Upper lobe of left lung (tissue), 6 donors: ENCODE measurements at regions not wholly inside any gene's neighbourhood (a gene's known extent, or its start where the extent isn't known, plus 50 kb on each side); places are given as distances from the start of the nearest gene placed in this dataset.
"Not testable (repeated sequence)": the region's sequence is repeated elsewhere in the genome, so short reads cannot be mapped to it uniquely, and the experiment has no call there.

Source experiments
- ATAC-seq, 2 donors: fragments of 200-7000 bp; cut with Tn5 transposase; one replicate each; pipeline ENCODE4 v1.9.1; 2022; ENCODE audit warnings: mild to moderate bottlenecking in 2 of 2, moderate library complexity in 2 of 2; ENCODE audit not compliant: low FRiP score in 2 of 2
- DNase-seq, 2 donors: peaks; one replicate each; pipeline ENCODE4 v3.0.0-alpha.2; 2019 to 2020
- H3K27ac ChIP-seq, 4 donors: fragments of 200-600 bp; sonication (generic); one replicate each; pipeline ENCODE4 v1.5.1; 2016 to 2019
- H3K27me3 ChIP-seq, 4 donors: fragments of 200-600 bp; sonication (generic); one replicate each; pipeline ENCODE4 v1.5.1; 2017 to 2019
- H3K36me3 ChIP-seq, 4 donors: fragments of 200-600 bp; sonication (generic); one replicate each; pipeline ENCODE4 v1.5.1; 2016 to 2019
- H3K4me1 ChIP-seq, 4 donors: fragments of 200-600 bp; sonication (generic); one replicate each; pipeline ENCODE4 v1.5.1; 2018 to 2019
- H3K4me3 ChIP-seq, 4 donors: fragments of 200-600 bp; sonication (generic); one replicate each; pipeline ENCODE4 v1.5.1; 2017 to 2019; ENCODE audit warnings: mild to moderate bottlenecking in 2 of 4, moderate library complexity in 1 of 4
- H3K9me3 ChIP-seq, 4 donors: fragments of 200-600 bp; sonication (generic); one replicate each; pipeline ENCODE4 v1.5.1; 2018 to 2019
- CTCF ChIP-seq, 6 experiments: fragments of 450-650 bp in 4 of 6; fragments of 200-600 bp in 2 of 6; sonication (generic) in 2 of 6; IDR thresholded peaks; one replicate each; pipeline ENCODE4 v1.5.1; 2016 to 2019; ENCODE audit warnings: antibody characterized with exemption in 6 of 6
- EP300 ChIP-seq, 4 donors: sonication (generic); formaldehyde crosslinking; IDR thresholded peaks; one replicate each; pipeline ENCODE4 v1.5.1; 2017; ENCODE audit warnings: antibody characterized with exemption in 4 of 4, control low read depth in 2 of 4
- POLR2A ChIP-seq, 4 donors: fragments of 450-650 bp; IDR thresholded peaks; one replicate each; pipeline ENCODE4 v1.5.1; 2016 to 2017; ENCODE audit warnings: antibody characterized with exemption in 4 of 4, mild to moderate bottlenecking in 2 of 4
- POLR2AphosphoS5 ChIP-seq, 2 donors: sonication (generic); formaldehyde crosslinking; IDR thresholded peaks; one replicate each; pipeline ENCODE4 v1.5.1; 2017; ENCODE audit warnings: antibody characterized with exemption in 2 of 2
- WGBS, 2 donors: methylation state at CpG; one replicate each; pipeline ENCODE4 v1.1.5; 2017 to 2018; 5-methylcytosine and 5-hydroxymethylcytosine counted together
- donor health status: DM: no; HTN: no; CAD: no; lungs with moderate emphysema.
- donor health status: DM: no; HTN: yes; CAD: no; lungs with severe emphysema.

DNA sequence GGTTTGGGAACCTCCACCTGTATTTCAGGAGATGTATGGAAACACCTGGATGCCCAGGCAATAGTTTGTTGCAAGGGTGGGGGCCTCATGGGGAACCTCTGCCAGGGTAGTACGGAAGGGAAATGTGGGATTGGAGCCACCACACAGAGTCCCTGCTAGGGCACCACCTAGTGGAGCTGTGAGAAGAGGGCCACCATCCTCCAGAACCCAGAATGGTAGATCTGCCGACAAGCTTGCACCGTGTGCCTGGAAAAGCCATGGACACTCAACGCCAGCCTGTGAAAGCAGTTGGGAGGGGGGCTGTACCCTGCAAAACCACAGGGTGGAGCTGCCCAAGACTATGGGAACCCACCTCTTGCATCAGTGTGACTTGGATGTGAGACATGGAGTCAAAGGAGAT is 407.2 kb downstream of the PSAT1 start:
- ATAC-seq, H3K4me1 ChIP-seq, H3K27ac ChIP-seq, DNase-seq, H3K27me3 ChIP-seq, H3K9me3 ChIP-seq, H3K4me3 ChIP-seq, H3K36me3 ChIP-seq: not testable (repeated sequence)
- peak in 3 of 6 experiments; percentile 18 to 22 (median 20) for TF ChIP-seq CTCF (IDR thresholded peaks at IDR 0.05)
- 65 to 72% methylated on average over 2 to 4 of the region's 4 CpGs for WGBS, 2 donors

DNA sequence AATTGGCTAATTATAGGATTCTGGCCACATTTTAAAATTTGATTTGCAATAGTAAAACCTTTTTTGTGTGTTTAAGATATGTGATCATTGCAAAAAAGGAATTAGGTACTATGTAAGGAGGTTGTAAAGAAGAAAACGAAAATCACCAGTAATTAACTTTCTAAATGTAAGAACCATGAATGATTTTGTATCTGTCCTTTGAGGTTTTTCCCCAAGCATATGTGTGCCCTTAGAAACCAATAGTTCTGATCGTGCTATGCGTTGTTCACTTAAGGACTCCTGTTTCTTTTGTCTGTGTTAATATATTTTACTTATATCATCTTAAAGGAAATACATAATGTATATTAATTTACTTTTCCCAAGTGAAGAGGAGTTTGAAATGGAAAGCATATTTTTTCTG is 410.2 kb downstream of the PSAT1 start:
- ATAC-seq (no peak), DNase-seq (no peak)
- 63 to 72% methylated on average over 3 of the region's 3 CpGs for whole genome bisulfite sequencing, 2 donors

DNA sequence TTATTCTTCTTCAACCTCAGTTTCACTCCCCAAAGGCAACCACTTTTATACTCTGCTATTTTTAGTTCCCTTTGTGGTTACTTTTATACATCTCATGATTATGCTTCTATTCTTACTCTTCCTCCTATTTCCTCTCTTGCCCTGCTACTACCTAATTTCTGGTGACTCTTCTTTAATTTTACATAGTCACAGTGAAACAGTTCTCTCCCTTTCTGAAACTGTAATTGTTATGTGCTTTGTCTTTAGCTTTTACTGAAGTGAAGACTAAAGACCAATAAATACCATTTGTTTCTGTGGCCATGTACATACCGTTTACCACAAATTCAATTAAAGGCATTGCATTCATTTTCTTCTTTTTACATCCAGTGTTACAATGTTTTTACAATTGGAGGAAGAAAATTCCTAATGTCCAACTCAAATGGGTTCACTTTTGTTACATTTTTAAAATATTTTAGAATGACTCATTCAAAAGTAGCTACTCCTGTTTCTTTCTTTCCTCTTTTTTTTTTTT is 410.6 kb downstream of the PSAT1 start:
- H3K4me3 ChIP-seq = no peak overlapping the region
- H3K27me3 ChIP-seq = no peaks in the 10 kb centered on the region
- ATAC-seq (no peak), DNase-seq (no peak)
- H3K27ac ChIP-seq = no peak overlapping the region
- H3K9me3 ChIP-seq = no peaks in the 10 kb centered on the region
- H3K36me3 ChIP-seq = no peaks in the 10 kb centered on the region
- WGBS, 2 donors = 53 to 60% methylated on average over 1 of the region's 1 CpG
- H3K4me1 ChIP-seq = no peaks in the 10 kb centered on the region
- TF ChIP-seq EP300 (IDR thresholded peaks at IDR 0.05) = no peak

More for the DNA sequence above, 410.2 kb downstream of the PSAT1 start:
- Histone ChIP-seq H3K9me3 (no peaks in the 10 kb centered on the region), H3K27me3 (no peaks in the 10 kb centered on the region), H3K27ac (no peak overlapping the region), H3K36me3 (no peaks in the 10 kb centered on the region), H3K4me1 (no peaks in the 10 kb centered on the region), H3K4me3 (no peak overlapping the region)
- TF ChIP-seq POLR2AphosphoS5 (IDR thresholded peaks at IDR 0.05) (no peak), POLR2A (IDR thresholded peaks at IDR 0.05) (no peak), CTCF (IDR thresholded peaks at IDR 0.05) (no peak), EP300 (IDR thresholded peaks at IDR 0.05) (no peak)

- 70 to 71% methylated on average over 4 of the region's 4 CpGs for WGBS, 2 donors
- H3K4me1 ChIP-seq = no peaks in the 10 kb centered on the region
- no peak for TF ChIP-seq POLR2AphosphoS5 (IDR thresholded peaks at IDR 0.05)
- TF ChIP-seq POLR2A (IDR thresholded peaks at IDR 0.05) = no peak
- TF ChIP-seq CTCF (IDR thresholded peaks at IDR 0.05) = no peak
- no peak for TF ChIP-seq EP300 (IDR thresholded peaks at IDR 0.05)
- no peaks in the 10 kb centered on the region for H3K9me3 ChIP-seq
- H3K27ac ChIP-seq = no peak overlapping the region
- no peaks in the 10 kb centered on the region for H3K27me3 ChIP-seq
- no peaks in the 10 kb centered on the region for H3K36me3 ChIP-seq
- H3K4me3 ChIP-seq = no peak overlapping the region
- DNase-seq (no peak), ATAC-seq (no peak)
These were observed 416.1 kb downstream of the PSAT1 start for GRCh38 chr9:78712903-78713613.

DNA sequence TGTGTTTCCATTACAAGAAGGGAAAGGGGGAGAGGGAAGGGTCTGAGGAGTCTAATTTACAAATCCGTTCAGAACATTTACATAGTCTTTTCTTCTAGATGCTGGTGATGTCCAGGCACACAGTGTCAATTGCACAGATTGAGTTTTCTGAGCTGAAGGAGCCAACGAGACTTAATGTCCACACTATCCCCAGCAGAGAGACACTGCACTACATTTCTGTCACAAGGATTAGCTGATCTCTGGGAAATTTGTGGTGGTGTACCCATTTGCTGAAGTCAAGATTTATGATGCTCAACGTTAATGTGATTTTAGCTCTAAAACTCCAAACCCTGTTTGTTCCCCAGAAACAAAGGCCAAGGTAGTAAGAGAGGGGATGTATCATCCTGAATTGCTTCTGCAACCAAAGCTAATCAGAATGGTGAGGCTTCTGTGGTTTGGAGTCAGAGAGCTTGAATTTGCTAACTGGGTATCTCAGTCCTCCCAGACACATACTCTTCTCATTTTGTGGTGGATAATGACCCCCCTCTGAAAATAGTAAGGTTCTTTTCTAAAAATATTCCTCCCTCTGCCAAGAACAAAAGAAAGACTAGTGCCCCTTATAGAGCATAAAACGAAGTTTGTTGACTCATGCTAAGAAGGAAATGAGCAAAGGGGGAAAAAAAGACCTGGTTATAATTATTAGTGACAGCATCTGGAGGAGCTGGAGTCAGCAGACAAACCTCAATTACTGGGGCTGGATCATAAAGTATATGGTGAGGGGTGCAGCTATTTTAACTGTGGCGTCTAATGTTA is 416.9 kb downstream of the PSAT1 start:
- Histone ChIP-seq H3K36me3 (no peaks in the 10 kb centered on the region), H3K4me1 (no peaks in the 10 kb centered on the region), H3K4me3 (no peak overlapping the region), H3K27ac (no peak overlapping the region), H3K27me3 (no peaks in the 10 kb centered on the region), H3K9me3 (no peaks in the 10 kb centered on the region)
- WGBS, 2 donors = 41 to 48% methylated on average over 5 of the region's 5 CpGs
- TF ChIP-seq EP300 (IDR thresholded peaks at IDR 0.05) = no peak
- TF ChIP-seq POLR2A (IDR thresholded peaks at IDR 0.05) = no peak
- TF ChIP-seq POLR2AphosphoS5 (IDR thresholded peaks at IDR 0.05) = no peak
- no peak for TF ChIP-seq CTCF (IDR thresholded peaks at IDR 0.05)
- ATAC-seq (no peak), DNase-seq (no peak)
